Neural progenitor cell (in vitro differentiated cells): ENCODE measurements at regions not wholly inside any gene's neighbourhood (a gene's known extent, or its start where the extent isn't known, plus 50 kb on each side); places are given as distances from the start of the nearest gene placed in this dataset.
A peak's percentile ranks its signal among the peaks of the same experiment; 100 is the strongest.

ENCODE experiments used
- DNase-seq: peaks from one replicate; pipeline ENCODE4 v3.0.0-alpha.2; 2016; ENCODE audit warnings: low spot score
- H2AFZ ChIP-seq: fragments of 200-600 bp; sonication (generic); replicated peaks from 2 replicates; pipeline ENCODE4 v1.6.1; 2016; ENCODE audit warnings: antibody characterized with exemption
- H3F3A ChIP-seq: fragments of 200-600 bp; sonication (generic); 2 replicates; pipeline ENCODE4 v1.6.1; 2016; ENCODE audit warnings: antibody characterized with exemption, low read depth
- H3K27ac ChIP-seq: fragments of 200-600 bp; sonication (generic); 2 replicates; pipeline ENCODE4 v1.5.1; 2016; ENCODE audit warnings: mild to moderate bottlenecking
- H3K27me3 ChIP-seq: fragments of 200-600 bp; sonication (generic); 2 replicates; pipeline ENCODE4 v1.6.1; 2016; ENCODE audit warnings: mild to moderate bottlenecking, moderate library complexity
- H3K36me3 ChIP-seq: fragments of 200-600 bp; sonication (generic); 2 replicates; pipeline ENCODE4 v1.5.1; 2016
- H3K4me1 ChIP-seq: fragments of 200-600 bp; sonication (generic); 2 replicates; pipeline ENCODE4 v1.6.1; 2016; ENCODE audit warnings: mixed run types
- H3K4me2 ChIP-seq: fragments of 200-600 bp; sonication (generic); 2 replicates; pipeline ENCODE4 v1.6.1; 2016
- H3K4me3 ChIP-seq: fragments of 200-600 bp; sonication (generic); 2 replicates; pipeline ENCODE4 v1.5.1; 2016
- H3K79me2 ChIP-seq: fragments of 200-600 bp; sonication (generic); 2 replicates; pipeline ENCODE4 v1.6.1; 2016; ENCODE audit warnings: low read depth
- H3K9ac ChIP-seq: fragments of 200-600 bp; sonication (generic); 2 replicates; pipeline ENCODE4 v1.6.1; 2016
- H3K9me3 ChIP-seq: fragments of 200-600 bp; sonication (generic); 2 replicates; pipeline ENCODE4 v1.5.1; 2016; ENCODE audit warnings: low read depth
- H4K20me1 ChIP-seq: fragments of 200-600 bp; sonication (generic); 2 replicates; pipeline ENCODE4 v1.6.1; 2016; ENCODE audit warnings: low read depth
- H3K27ac Mint-ChIP-seq: 3 replicates; pipeline ENCODE4 v1.8.0; 2021; ENCODE audit warnings: mixed read lengths
- H3K27me3 Mint-ChIP-seq: 2 replicates; pipeline ENCODE4 v1.8.0; 2022; ENCODE audit warnings: low read depth, mild to moderate bottlenecking, inconsistent platforms, moderate library complexity, mixed read lengths; ENCODE audit not compliant: insufficient read depth
- H3K36me3 Mint-ChIP-seq: 3 replicates; pipeline ENCODE4 v1.8.0; 2021; ENCODE audit warnings: mixed read lengths
- H3K4me1 Mint-ChIP-seq: 3 replicates; pipeline ENCODE4 v1.8.0; 2021; ENCODE audit warnings: mixed read lengths
- H3K4me3 Mint-ChIP-seq: 3 replicates; pipeline ENCODE4 v1.8.0; 2021; ENCODE audit warnings: mild to moderate bottlenecking, moderate library complexity, mixed read lengths
- H3K9me3 Mint-ChIP-seq: 3 replicates; pipeline ENCODE4 v1.8.0; 2020; ENCODE audit warnings: mixed read lengths
- EZH2 ChIP-seq: fragments of 200-600 bp; sonication (generic); IDR thresholded peaks from 2 replicates; pipeline ENCODE4 v1.6.1; 2017; ENCODE audit warnings: antibody characterized with exemption, mild to moderate bottlenecking, moderate library complexity
- EZH2phosphoT487 ChIP-seq: fragments of 200-600 bp; sonication (generic); IDR thresholded peaks from 2 replicates; pipeline ENCODE4 v1.6.1; 2017; ENCODE audit warnings: antibody characterized with exemption
- TF ChIP-seq, protein P1 (sequence below): fragments of 200-600 bp; sonication (generic); IDR thresholded peaks from 2 replicates; pipeline ENCODE4 v1.5.1; 2017; ENCODE audit warnings: antibody characterized with exemption, mild to moderate bottlenecking

GRCh38 chr5:93819668-93820067 lies 78.3 kb upstream of the POU5F2 start:
- peak; percentile 66 for DNase-seq
- no peaks in the 10 kb centered on the region for H3K9me3 ChIP-seq
- H3K4me3 ChIP-seq, result no peak overlapping the region
- no peaks in the 10 kb centered on the region for H3K36me3 ChIP-seq
- Mint-ChIP-seq H3K27ac (peak overlapping the region; percentile 22), H3K36me3 (peaks cover 11% of the 10 kb centered on the region), H3K27me3 (no peaks in the 10 kb centered on the region), H3K4me1 (peaks cover 39% of the 10 kb centered on the region), H3K9me3 (peaks cover 19% of the 10 kb centered on the region), H3K4me3 (peak overlapping the region; percentile 17)
- H3K4me2 ChIP-seq, result peak overlapping the region; percentile 47
- no peaks in the 10 kb centered on the region for H3K27me3 ChIP-seq
- H3K79me2 ChIP-seq, result no peaks in the 10 kb centered on the region
- TF ChIP-seq EZH2 (no peak), EZH2phosphoT487 (no peak)
- TF ChIP-seq, protein P1, sequence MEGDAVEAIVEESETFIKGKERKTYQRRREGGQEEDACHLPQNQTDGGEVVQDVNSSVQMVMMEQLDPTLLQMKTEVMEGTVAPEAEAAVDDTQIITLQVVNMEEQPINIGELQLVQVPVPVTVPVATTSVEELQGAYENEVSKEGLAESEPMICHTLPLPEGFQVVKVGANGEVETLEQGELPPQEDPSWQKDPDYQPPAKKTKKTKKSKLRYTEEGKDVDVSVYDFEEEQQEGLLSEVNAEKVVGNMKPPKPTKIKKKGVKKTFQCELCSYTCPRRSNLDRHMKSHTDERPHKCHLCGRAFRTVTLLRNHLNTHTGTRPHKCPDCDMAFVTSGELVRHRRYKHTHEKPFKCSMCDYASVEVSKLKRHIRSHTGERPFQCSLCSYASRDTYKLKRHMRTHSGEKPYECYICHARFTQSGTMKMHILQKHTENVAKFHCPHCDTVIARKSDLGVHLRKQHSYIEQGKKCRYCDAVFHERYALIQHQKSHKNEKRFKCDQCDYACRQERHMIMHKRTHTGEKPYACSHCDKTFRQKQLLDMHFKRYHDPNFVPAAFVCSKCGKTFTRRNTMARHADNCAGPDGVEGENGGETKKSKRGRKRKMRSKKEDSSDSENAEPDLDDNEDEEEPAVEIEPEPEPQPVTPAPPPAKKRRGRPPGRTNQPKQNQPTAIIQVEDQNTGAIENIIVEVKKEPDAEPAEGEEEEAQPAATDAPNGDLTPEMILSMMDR, result no peak
- peaks cover 20% of the 10 kb centered on the region for H3F3A ChIP-seq
- no peaks in the 10 kb centered on the region for H4K20me1 ChIP-seq
- H3K9ac ChIP-seq, result no peak overlapping the region
- H3K4me1 ChIP-seq, result peaks cover 37% of the 10 kb centered on the region
- H3K27ac ChIP-seq, result peak overlapping the region; percentile 8
- H2AFZ ChIP-seq, result no peak overlapping the region

DNA sequence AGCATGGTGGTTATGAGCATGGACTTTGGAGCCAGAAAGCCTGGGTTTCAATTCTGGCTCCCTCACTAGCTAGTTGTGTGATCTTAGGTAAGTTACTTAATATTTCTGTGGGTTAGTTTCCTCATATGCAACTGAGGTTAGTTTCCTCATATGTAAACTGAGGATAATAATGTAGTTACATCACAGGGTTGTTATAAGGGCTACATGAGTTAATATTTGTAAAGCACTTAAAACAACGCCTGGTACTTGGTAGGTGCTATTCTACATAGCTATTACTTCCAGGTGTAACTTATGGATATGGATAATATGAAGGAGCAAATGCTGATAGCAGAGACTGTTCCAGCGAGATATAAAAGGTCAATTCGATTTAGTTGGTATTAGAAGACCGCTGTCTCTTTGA lies 69.4 kb upstream of the POU5F2 start:
- Histone ChIP-seq H3K4me2 (no peak overlapping the region), H3K9ac (no peak overlapping the region), H3K79me2 (no peaks in the 10 kb centered on the region), H4K20me1 (no peaks in the 10 kb centered on the region), H3K27me3 (no peaks in the 10 kb centered on the region), H2AFZ (no peak overlapping the region), H3K4me1 (no peaks in the 10 kb centered on the region), H3F3A (peaks cover under 1% of the 10 kb centered on the region), H3K9me3 (no peaks in the 10 kb centered on the region), H3K36me3 (no peaks in the 10 kb centered on the region), H3K27ac (no peak overlapping the region), H3K4me3 (no peak overlapping the region)
- peaks cover 13% of the 10 kb centered on the region for H3K36me3 Mint-ChIP-seq
- H3K9me3 Mint-ChIP-seq, result peaks cover 32% of the 10 kb centered on the region
- H3K27me3 Mint-ChIP-seq, result no peaks in the 10 kb centered on the region
- DNase-seq, result no peak
- no peak overlapping the region for H3K27ac Mint-ChIP-seq
- H3K4me1 Mint-ChIP-seq, result peaks cover 23% of the 10 kb centered on the region
- TF ChIP-seq, protein P1, result no peak
- no peak for TF ChIP-seq EZH2
- no peak for TF ChIP-seq EZH2phosphoT487
- no peak overlapping the region for H3K4me3 Mint-ChIP-seq

- H3K9ac ChIP-seq, result no peak overlapping the region
- no peaks in the 10 kb centered on the region for H3K27me3 ChIP-seq
- H3K4me2 ChIP-seq, result no peak overlapping the region
- no peak for TF ChIP-seq EZH2phosphoT487
- no peak for TF ChIP-seq EZH2
- TF ChIP-seq, protein P1, result no peak
- Mint-ChIP-seq H3K9me3 (peaks cover 21% of the 10 kb centered on the region), H3K4me3 (no peak overlapping the region), H3K4me1 (peaks cover 30% of the 10 kb centered on the region), H3K36me3 (peaks cover 10% of the 10 kb centered on the region), H3K27me3 (no peaks in the 10 kb centered on the region), H3K27ac (no peak overlapping the region)
- H2AFZ ChIP-seq, result no peak overlapping the region
- H3K79me2 ChIP-seq, result no peaks in the 10 kb centered on the region
- no peaks in the 10 kb centered on the region for H4K20me1 ChIP-seq
- DNase-seq, result no peak
- H3K9me3 ChIP-seq, result no peaks in the 10 kb centered on the region
- H3K4me1 ChIP-seq, result no peaks in the 10 kb centered on the region
- H3K36me3 ChIP-seq, result no peaks in the 10 kb centered on the region
- H3K27ac ChIP-seq, result no peak overlapping the region
- no peak overlapping the region for H3K4me3 ChIP-seq
- peaks cover 7% of the 10 kb centered on the region for H3F3A ChIP-seq
Observed at GRCh38 chr5:93809430-93809829, 68.0 kb upstream of the POU5F2 start.
